ENCODE measurements at regions not wholly inside any gene's neighbourhood (a gene's known extent, or its start where the extent isn't known, plus 50 kb on each side); places are given as distances from the start of the nearest gene placed in this dataset.
"Not testable (repeated sequence)": the region's sequence is repeated elsewhere in the genome, so short reads cannot be mapped to it uniquely, and the experiment has no call there.

DNA sequence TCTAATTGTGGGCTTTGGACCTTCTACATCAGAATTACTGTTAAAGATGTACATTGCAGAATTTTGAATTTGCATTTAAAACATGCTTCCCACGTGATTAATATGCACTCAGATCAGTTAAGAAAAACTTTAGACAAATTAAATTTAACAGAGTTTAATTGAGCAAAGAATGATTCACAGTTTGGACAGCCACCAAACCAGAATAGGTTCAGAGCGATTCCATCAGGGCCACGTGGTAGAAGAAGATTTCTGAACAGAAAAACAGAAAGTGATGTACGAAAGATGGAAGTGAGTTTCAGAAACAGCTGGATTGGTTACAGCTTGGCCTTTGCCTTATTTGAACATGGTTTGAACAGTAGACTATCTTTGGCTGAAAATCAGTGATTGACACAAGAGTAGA is 704.2 kb upstream of the MAP3K7 start:
- DNase-seq (no peak), ATAC-seq (no peak)

DNA sequence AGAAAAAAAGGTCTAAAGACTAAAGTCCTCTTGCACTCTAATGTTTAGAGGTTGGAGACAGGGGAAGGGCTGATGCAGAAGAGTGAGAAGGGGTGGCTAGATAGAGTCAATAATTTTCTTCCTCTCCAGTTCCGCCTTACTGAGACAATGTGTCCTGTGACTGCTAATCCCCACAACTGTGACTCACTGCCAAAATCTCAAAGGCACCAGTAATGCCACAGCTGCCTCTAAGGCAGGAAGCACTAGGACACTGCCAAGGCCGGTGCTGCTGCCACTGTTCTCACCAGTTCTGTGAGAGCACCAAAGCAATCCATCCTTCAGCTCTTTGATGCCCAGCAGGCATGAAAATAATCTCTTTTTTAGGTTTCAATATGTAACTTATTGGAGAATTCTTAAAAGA is 701.9 kb upstream of the MAP3K7 start:
- no peak for DNase-seq
- ATAC-seq: no peak

DNA sequence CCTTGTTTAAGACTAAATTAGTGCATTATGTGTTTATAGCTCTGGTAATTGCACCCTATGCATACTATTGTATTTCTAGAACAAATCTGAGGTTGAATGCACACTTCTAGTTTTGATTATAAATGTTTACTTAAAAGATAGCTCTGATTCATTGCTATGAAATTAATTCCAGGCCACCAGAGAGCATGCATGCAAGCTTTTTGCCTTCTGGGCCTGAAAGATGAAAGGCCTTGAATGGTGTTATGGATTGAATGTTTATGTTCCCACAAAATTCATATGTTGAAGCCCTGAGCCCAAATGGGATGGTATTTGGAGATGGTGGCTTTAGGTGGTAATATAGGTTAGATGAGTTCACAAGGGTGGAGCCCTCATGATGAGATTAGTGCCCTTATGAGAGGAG is 695.0 kb upstream of the MAP3K7 start:
- ATAC-seq: no peak
- no peak for DNase-seq

DNA sequence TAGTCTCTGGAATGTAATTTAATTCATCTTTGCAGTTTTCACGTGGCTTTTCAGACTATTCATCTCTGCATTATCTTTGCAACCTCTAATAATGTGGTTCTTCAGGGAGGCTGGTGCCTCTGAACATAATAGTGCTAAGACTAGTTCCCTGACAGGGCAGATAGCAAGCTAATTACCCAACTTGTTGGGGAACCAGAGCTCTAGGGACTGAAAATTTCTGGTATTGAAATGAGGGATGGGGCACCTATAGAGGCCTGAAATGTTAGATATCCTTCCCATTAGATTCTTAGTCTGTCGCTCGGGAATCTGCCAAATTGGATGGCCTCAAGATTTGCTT is 693.6 kb upstream of the MAP3K7 start:
- no peak for ATAC-seq
- DNase-seq: no peak

DNA sequence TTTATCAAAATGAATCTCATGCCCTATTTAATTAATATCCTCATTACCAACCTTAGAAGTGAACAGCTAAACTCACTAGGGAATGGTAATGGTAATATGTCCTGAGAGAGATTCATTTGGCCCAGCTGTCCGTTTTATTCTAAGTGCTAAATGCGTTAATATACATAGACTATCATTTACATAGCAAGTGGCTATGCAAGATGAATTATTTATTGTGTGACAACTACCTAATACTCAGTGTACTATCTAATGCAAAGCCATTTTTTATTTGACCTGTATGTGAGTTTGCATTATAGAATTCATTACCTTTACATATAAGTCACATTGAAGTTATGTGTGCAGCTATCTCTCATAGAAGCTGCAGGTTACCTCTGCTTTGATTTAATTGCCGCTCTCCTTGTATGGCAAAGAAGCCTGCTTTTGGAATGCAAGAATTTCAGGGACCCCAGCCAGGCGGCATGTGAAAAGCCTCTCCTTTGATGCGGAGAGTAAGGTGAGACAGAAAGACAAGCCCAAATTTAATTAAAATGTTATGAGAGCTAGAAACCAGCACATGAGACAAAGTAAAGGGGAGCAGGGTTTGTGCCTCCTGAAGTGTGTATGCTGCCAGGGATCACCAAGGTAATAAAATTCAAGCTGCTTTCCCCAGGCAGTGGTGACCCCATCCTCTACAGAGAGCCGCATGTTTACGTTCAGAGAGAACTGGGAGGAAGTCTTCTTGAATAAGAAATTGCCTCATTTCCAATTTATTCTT is 693.0 kb upstream of the MAP3K7 start:
- DNase-seq: no peak
- ATAC-seq: no peak

DNA sequence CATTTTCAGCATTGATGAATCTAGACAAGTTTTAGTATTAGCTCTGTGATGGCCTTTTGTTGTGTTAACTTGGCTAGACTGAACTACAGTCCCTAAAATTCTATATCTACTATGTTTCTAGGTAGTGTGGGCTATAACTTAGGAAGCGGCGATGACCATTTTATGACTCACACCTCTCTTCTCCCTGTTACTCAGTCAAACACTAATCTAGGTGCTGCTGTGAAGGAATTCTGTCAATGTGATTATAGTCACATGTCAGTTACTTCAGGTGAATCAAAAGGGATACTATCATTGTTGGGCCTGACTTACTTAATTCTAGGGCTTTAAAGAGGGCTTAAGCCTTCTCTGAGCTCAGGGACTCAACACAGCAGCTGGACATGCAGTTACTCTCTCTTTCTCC is 691.5 kb upstream of the MAP3K7 start:
- ATAC-seq (no peak), DNase-seq (no peak)

DNA sequence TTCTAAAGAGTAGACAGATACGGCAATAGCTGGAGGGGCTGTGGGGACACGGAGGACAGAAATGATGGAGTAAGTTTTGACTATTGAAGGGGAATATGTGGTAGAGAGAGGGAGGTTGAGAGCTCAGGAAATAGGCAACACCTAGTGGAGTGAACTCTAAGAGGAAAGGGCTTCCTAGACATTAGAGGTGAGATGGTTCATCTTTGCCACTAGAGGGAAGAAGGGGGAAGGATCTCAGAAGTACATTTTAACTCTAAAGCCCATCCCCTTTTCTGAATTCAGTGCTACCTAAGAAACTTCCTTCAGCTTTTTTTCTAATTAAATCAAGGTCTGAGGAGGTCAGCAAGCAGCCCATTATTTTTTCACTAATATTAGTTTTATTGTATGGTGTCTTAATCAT is 689.4 kb upstream of the MAP3K7 start:
- no peak for ATAC-seq
- DNase-seq: no peak

DNA sequence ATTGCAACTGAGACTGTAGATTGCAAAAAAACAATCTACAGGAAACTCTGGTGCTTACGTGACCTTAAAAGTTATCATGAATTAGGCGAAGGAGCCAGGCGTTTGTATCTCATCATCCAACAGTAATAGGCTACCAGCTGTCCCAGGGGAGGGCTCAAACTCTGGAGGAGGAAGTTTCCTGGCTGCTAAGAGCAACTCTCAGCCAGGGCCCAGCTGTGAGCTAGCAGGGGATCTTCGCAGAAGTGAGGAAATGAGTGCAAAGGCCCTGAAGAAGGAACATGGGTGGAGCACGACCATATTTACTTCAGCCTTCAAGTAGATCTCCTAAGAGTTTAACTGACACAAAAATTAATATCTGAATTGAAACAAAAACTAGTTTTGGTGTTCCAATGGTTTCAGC is 686.9 kb upstream of the MAP3K7 start:
- ATAC-seq: no peak

DNA sequence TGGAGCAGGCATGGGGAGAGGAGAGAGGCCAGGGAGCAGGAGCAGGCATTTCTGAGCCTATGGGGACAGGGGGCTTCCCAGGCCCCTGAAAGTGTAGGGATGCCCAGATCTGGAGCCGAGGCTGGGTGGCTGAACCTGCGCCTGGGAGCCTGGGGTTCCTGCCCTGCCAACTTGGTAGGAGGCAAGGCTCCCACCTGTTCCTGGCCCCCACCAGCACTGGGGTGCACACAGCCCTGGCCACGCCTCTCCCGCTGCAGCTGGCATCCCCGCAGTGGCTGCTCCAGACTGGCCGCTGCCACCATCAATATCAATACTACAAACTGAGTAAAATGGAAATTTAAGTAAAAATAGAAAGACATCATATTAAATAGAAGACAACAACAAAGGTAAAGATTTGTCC is 684.9 kb upstream of the MAP3K7 start:
- DNase-seq: no peak
- no peak for ATAC-seq

More for the DNA sequence above, 686.9 kb upstream of the MAP3K7 start:
- no peak for DNase-seq

DNA sequence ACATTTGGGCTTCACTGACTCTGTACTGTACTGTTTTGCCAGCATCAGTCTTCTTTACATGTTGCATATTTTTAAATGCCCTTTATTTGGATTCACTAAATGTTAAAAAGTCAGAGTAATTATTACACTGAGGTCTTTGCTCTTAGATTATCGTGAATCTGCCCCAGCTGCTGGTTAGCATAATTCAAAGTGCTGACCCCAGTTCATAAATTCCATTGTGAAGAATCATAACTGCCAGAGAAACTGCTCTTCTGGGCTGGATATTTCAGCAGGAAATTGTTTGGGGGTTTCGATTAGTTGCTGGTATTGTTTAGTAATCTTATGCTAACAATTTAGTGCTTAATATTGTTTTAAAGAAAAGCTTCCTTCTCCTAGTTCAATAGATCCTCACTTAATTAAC is 682.1 kb upstream of the MAP3K7 start:
- ATAC-seq (no peak), DNase-seq (no peak)

DNA sequence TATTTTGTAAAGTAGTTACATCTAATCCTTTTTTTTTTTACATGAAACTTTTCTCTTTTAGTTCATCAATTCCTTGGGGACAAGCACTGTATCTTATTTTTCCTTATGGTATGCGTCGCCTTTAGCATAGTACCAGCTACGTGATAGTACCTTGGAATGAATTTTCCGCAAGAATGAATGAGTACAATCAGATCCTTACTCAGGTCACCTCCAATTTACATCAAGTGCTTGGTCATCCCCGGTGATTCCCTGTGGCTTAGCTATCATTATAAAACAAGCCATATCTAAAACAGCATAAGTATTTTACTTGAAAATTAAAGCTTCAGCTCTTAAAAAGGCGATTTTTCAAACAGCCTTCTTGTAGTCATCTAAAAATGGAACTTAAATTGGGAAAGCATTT is 680.4 kb upstream of the MAP3K7 start:
- DNase-seq: no peak

DNA sequence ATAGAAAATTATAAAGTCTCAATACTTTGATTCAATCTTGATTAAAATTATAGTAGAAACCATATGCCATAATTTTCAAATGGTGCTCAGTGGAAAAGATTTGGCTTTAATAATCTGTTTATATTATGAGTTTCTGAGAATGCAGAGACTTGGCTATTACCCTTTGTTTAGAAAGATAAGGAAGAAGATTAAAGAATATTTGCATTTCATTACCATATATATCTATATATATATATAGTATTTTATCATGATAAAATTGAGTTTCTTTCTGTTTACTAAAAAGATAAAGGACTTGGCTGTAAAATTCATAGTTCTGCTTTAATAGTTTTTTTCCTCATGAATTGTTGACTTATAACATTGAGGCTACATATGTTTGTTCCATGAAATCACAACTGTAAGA is 679.3 kb upstream of the MAP3K7 start:
- ATAC-seq: no peak
- DNase-seq: no peak

More for the DNA sequence above, 680.4 kb upstream of the MAP3K7 start:
- ATAC-seq: no peak

DNA sequence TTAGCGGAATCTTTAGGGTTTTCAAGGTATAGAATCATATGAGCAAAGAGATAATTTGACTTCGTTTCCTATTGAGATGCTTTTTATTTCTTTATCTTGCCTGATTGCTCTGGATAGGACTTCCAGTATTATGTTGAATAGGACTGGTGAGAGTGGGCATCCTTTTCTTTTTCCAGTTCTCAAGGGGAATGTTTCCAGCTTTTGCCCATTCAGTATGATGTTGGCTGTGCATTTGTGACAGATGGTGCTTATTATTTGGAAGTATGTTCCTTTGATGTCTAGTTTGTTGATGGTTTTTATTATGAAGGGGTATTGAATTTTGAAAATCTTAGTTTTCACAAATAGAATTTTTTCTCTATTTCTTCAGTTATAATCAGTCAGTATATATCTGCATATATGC is 656.6 kb upstream of the MAP3K7 start:
- DNase-seq: no peak
- ATAC-seq: no peak

DNA sequence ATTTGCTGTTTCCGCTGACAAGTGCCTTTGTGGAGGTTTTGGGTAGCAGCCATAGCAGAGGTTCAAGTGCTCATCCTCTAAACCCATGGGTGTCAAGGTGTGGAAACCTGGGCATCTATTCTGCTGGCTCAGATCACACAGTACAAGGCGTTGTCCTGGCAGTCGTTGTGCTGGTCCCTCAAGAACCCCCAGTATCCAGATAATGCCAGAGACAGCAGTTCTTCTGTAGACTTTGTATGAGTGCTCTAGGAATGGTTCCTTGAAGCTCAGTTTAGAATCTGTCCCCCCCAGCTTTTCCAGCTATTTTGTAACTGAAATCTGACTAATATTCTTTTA is 655.7 kb upstream of the MAP3K7 start:
- ATAC-seq (no peak), DNase-seq (no peak)

DNA sequence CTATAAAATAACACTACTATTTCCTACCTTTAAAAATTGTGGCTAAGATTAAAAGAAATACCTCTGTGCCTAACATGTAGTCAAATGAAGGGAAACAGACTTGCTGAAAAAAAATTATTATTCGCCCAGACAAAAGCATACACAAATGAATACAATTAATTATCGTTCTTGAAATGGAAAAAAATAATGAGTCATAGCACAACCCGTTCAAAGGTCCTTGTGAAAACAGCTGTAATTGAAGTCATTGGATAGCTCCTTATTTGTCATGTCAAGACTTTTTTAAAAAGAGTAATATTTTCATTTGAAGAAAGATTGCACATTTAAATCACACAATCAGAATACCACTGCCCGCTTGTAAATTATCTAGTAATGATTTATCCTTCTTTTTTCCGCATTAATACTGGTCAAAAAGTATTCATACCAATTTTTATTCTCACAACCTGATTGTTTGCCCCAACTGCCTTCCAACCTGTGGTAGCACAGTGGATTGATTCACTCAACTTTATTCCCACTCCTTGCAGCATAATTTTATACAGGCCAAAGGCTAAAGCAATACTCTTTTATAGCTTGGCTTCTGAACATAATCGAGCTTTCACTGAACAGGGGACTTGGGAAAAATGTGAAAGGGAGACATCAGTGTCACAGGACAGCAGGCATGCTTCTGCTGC is 655.2 kb upstream of the MAP3K7 start:
- ATAC-seq: no peak
- DNase-seq: no peak

DNA sequence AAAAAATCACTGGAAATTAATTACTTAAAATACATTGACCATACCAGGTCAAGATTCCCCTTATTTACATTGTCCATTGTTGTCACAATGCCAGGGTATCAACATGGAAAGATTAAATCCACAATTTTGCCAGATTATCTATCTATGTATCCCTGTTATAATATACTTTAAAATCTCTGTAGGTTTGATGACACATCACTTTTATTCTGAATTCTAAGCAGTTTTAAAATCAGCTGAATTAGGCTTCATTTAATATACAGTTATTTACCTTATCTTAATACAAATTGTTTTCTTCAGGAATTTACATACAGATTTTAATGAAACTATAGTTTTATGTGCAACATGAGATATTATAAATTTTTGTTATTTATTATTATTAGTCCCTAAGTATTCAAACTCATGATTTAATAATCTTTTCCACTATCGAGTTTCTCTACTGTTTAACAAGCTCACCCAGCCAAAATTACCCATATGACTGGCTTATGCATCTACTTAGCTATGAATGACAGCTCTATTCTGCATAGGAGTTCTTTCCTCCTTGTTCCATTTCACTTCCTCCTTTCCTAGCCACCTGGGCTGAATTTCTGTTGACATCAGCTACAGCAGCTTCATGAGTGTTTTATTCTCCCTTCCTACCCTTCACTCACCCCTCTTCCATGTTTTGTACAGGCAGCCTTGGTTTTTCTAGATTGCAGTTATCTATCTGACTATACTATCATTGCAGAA is 654.2 kb upstream of the MAP3K7 start:
- ATAC-seq (no peak), DNase-seq (no peak)

DNA sequence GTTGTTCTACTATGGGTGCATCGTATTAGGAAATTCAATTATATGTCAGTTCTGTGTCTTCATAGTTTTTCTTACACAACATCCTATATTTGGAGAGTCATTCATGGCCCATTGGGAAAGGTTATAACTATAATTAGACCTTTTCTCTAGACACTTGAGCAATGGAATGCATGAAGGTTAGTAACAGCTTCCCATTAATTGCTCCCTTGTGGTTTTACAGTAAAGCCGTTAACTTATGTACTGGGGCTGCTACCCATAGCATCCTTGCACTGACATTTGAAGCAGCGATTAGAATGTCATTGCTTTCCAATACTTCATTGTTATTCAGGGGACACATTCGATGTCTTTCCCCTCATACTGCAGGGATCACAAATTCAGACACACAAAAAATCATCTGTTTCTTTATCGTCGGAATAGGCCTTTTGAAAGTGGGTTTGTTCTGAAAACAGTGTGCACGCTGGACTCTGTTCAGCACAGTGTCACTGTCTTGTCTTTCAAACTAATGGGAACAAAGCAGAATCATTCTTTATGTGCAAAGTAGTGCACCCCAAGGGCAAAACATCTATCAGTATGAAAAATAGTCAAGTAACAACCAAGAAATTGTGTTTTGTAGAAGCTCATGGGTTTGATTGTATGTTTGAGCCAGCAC is 634.3 kb upstream of the MAP3K7 start:
- ATAC-seq: no peak
- DNase-seq: no peak

DNA sequence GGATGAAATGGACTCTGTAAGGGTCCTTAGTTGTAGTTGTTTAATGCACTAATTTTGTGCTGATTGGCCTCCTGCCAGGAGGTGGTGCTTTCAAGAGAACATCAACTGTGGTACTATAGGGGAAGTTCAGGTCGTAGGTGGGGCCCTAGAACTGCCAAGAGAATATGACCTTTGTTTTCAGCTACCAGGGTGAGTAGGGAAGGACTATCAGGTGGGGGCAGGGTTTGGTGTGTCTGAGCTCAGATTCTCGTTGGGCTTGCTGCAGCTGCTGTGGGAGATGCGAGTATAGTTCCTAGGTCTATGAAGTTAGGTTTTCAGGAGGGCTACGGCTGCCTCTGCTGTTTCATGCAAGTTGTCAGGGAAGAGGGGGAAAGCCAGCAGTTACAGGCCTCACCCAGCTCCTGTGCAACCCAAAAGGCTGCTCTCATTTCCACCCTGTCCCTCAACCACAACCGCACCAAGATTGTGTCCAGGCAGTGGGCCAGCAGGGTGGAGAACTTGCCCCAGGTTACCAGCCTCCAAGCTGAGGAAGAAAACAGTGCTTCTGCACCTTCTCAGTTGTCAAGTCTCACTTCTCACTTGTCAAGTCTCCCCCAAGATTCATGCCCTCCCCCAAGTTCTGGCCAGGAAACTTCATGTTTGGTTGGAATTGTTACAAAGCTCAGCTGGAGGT is 626.5 kb upstream of the MAP3K7 start:
- ATAC-seq (no peak), DNase-seq (no peak)

DNA sequence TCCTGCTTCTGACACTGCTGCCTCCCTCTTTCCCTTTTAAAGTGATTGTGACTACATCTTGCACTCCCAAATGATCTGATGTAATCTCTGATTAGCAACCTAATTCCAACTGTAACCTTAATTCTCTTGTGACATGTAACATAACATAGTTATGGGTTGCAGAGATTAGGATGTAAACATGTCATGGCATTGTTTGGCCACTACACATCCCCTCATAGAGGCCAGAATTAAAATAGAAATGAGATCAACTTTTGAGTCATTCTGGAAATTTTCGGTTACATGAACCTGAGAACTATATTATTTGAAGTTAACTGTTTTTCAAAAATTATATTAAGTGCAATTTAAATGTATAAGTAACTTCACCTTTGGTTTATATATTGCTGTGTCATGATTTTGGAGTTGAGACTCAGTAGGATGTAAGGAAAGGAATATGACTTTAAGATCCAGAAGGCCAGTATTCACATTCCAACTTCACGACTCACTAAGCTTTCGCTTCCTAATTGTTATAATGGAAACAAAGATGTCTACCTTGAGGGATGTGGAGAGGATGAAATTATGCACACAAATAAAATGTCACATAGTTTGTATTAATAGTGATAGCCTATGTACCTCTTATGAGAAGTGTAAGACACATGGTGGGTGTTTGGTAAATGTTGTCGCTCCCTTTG is 611.9 kb upstream of the MAP3K7 start:
- ATAC-seq (no peak), DNase-seq (no peak)

DNA sequence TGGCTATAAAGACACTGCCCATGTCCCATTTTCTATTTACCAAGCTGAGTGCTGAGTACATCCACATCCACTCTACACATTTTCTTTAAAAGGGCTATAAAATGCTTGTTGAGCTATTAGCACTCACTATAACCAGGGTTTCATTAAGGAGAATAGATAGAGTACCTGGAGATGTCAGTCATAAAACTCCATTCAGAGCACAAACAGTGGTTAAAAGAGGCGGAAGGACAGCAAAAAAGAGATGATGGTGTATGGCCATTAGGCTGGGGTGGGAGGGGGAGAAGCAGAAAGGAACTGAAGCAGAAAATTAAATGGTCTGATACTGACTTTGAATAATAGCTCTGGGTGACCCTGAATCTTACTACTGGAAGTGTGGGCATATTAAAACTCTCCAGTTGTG is 609.9 kb upstream of the MAP3K7 start:
- DNase-seq: no peak
- no peak for ATAC-seq

DNA sequence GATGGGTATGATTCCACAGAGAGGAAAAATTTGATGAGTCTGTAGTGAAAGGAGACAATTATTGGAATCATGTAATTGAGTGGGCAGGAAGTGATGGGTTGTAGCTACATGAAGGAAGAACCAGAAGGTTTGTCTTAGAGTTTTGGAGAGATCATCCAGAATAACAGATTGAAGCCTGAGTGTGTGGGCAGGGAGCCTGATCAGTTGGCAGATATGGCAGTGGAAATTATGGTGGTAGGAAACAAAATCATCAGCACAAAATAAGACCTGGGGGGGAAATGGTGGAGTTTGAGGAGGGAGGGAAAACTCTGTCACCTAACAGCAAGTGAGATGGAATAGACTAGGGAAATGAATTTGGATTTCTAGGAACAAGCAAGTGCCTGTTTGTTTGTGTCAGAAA is 606.6 kb upstream of the MAP3K7 start:
- no peak for DNase-seq
- no peak for ATAC-seq

DNA sequence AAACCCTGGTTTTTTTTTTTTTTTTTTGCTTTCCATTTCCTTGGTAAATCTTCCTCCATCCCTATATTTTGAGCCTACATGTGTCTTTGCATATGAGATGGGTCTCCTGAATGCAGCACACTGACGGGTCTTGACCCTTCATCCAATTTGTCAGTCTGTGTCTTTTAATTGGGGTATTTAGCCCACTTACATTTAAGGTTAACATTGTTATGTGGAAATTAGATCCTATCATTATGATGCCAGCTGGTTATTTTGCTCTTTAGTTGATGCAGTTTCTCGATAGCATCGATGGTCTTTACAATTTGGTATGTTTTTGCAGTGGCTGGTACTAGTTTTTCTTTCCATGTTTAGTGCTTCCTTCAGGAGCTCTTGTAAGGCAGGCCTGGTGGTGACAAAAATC is 603.2 kb upstream of the MAP3K7 start:
- DNase-seq, ATAC-seq: not testable (repeated sequence)

Data from stimulated activated naive CD8-positive, alpha-beta T cell treated with anti-CD3 and anti-CD28 coated beads, Interleukin-15, Interleukin-2, amounts not matched to agents 100 U/mL and 50 U/mL, for 24 hours (primary cell).